Activated T-helper 1 cell treated with anti-CD3 and anti-CD28 coated beads, Interleukin-2, amount 50 U/mL, for 16 hours (primary cell): ENCODE measurements at regions not wholly inside any gene's neighbourhood (a gene's known extent, or its start where the extent isn't known, plus 50 kb on each side); places are given as distances from the start of the nearest gene placed in this dataset.
"Not testable (repeated sequence)": the region's sequence is repeated elsewhere in the genome, so short reads cannot be mapped to it uniquely, and the experiment has no call there.

Source experiments
- DNase-seq, 2 donors: peaks; one replicate each; pipeline ENCODE4 v3.0.0-alpha.2; 2020; ENCODE audit warnings: low read depth in 1 of 2, low spot score in 1 of 2

GRCh38 chr12:131620946-131621681, 89.8 kb upstream of the SFSWAP start:
- DNase-seq: no peak

DNA sequence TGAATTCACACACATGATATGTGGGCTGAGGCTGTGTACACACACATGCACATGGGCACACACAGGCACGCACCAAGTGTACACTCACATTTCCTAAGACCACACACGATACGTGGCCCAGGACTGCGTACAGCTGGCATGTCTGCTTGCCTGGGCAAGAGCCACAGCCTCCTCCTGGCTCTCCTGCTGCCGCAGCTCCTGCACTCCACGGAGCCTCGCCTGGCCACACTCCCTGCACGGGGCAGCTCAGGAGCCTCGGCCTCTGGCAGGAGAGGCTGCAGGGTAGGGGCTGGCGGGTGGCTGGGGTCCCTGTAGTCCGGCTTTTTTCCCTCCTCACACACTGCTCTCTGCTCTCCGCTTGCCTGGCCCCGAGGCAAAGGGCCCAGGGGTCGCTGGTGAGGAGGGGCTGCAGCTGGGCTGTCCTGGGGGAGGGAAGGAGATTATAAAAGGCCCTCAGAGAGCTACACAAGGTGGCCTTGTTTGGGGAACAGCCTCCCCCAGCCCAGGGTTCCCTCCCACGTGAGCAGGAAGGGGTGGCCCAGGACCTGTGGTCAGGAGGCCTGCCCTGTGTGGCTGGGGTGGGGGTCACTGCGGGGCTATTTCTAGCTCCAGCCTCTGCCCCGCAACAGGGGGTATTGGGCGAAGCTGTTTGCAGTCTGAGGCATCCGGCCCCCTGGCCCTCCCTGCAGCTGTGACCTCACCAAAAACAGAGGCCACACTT, 89.0 kb upstream of the SFSWAP start:
- DNase-seq: no peak

- no peak for DNase-seq
Observed at GRCh38 chr12:131622422-131622955, 88.4 kb upstream of the SFSWAP start.

GRCh38 chr12:131623404-131624368, 87.2 kb upstream of the SFSWAP start:
- not testable (repeated sequence) for DNase-seq

GRCh38 chr12:131624369-131624739, 86.5 kb upstream of the SFSWAP start:
- not testable (repeated sequence) for DNase-seq

DNA sequence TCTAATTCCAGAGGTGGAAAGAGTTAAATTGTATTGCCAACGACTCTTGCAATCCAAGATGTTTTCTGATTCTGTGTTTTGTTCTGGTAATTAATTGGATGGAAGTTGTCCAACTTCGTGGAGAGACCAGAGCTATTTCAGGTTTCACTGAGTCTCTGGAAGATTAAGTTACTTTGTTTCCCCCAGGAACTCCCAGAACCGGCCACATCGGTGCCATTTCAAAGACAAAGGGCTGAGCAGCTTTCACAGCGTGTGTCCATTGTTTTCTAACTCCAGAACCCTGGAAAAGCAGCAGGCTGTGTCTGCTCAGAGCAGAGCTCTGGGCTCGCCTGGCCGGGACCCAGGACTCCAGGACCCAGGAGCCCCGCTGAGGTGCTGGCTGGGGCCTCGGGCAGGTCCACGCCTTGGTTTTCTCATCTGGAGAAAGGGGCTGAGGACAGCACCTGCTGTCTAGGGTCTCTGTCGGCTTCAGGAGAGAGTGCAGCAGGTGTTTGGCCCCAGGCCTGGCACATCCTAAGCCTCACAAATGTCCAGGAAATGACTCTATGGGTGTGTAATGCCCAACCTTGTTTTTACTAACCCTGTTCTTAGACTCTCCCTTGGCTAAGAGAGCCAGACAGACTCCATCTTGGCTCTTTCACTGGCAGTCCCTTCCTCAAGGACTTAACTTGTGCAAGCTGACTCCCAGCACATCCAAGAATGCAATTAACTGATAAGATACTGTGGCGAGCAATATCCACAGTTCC, 86.0 kb upstream of the SFSWAP start:
- not testable (repeated sequence) for DNase-seq

DNA sequence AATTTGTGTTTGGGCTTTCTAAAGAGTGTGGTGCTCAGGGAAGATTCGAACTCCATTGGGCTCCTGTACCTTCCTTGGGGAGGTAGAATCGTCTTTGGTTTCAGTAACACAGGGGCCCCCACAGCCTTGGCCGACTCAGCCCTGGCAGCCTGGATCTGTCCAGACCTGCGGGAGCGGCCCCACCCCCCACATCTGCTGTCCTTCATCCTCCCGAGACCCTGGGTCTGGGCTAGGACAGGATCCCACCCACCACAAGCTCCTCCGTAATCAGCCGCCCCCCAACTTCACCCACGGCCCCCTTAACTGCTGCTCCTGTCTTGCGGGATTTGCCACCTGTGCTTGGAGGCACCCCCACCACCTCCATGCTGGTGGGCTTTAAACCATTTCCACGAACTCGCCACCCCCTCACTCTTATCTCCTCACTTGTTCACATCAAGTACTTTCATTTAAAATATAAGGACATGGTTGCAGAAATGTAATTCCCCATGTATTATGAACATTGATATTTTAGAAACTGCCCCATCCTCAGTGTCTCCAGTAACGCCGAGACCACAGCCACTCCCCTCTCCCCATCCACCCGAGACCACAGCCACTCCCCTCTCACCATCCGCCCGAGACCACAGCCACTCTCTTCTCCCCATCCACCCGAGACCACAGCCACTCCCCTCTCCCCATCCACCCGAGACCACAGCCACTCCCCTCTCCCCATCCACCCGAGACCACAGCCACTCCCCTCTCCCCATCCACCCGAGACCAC, 84.7 kb upstream of the SFSWAP start:
- not testable (repeated sequence) for DNase-seq

DNA sequence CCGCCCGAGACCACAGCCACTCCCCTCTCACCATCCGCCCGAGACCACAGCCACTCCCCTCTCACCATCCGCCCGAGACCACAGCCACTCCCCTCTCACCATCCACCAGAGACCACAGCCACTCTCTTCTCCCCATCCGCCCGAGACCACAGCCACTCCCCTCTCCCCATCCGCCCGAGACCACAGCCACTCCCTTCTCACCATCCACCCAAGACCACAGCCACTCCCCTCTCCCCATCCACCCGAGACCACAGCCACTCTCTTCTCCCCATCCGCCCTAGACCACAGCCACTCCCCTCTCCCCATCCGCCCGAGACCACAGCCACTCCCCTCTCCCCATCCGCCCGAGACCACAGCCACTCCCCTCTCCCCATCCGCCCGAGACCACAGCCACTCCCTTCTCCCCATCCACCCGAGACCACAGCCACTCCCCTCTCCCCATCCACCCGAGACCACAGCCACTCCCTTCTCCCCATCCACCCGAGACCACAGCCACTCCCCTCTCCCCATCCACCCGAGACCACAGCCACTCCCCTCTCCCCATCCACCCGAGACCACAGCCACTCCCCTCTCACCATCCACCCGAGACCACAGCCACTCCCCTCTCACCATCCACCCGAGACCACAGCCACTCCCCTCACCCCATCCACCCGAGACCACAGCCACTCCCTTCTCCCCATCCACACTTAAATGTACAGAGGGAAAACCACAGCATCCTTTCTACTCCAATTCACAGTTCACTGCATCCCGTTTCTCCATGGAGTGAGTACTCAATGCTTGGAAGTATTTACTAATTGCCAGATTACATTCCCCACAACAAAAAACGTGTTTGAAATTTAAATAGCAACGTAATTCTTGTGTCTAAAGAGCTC, 83.5 kb upstream of the SFSWAP start:
- peak in 1 of 2 donors; percentile 20 for DNase-seq

- no peak for DNase-seq
Observed at GRCh38 chr12:131628023-131628740, 82.7 kb upstream of the SFSWAP start.

GRCh38 chr12:131628766-131629448, 82.0 kb upstream of the SFSWAP start:
- no peak for DNase-seq

DNA sequence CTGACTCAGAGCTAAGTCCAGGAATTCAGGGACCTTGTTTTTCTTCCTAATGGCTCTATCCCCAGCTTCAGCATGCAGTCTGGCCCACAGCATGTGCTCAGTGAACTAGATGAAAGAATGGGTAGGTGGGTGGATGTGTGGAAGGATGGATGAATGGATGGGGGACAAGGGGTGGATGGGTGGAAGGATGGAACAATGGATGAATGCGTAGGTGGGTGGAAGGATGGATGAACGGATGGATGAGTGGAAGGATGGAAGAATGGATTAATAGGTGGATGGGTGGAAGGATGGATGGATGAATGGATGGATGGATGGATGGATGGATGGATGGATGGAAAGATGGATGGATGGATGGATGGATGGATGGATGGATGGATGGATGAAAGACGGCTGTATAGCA, 79.7 kb upstream of the SFSWAP start:
- DNase-seq: no peak

DNA sequence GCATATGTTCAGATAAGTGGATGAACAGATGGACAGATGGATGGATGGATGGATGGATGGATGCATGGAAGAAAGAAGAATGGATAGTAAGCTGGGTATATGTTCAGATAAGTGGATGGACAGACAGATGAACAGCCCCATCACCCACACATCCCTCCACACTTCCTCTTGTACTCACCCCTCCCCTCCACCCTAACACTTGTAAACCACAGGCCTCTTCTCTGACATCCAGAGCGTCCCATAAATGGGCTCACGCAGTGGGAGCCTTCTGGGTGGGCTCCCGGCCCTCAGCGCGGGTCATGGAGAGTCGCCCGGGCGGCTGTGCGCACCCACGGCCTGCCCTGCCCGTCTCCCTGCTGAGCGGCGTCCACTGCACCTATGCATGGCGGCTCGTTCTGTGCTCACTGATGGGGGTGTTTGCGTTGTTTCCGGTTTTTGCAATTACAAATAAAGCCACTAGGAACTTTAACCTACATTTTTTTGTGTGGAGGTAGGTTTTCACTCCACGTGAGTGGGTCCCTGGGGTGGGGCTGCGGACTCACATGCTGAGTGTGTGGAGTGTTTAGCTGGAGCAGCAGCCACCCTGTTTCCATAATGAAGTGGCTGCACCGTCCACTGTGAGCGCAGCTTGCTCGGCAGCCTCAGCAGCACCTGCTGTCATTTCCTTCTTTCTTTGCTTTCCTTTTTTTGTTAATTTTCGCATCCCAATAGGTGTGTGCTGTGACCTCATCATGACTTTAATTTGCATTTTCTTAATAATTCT, 78.8 kb upstream of the SFSWAP start:
- DNase-seq: not testable (repeated sequence)

DNA sequence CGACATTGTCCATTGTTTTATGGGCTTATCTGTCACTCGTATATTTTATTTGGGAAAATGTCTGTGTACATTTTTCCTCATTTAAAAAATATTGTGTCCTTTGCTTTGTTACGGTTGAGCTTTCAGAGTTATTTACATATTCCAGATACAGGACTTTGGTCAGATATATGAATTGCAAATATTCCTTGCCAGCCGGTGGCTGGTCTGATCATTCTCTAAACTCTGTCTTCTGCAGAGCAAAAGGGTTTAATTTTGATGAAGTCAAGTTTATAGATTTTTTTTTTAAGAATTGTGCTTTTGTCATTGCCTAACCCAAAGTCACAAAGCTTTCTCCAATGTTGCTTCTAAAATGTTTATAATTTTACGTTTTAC, 78.3 kb upstream of the SFSWAP start:
- not testable (repeated sequence) for DNase-seq

DNA sequence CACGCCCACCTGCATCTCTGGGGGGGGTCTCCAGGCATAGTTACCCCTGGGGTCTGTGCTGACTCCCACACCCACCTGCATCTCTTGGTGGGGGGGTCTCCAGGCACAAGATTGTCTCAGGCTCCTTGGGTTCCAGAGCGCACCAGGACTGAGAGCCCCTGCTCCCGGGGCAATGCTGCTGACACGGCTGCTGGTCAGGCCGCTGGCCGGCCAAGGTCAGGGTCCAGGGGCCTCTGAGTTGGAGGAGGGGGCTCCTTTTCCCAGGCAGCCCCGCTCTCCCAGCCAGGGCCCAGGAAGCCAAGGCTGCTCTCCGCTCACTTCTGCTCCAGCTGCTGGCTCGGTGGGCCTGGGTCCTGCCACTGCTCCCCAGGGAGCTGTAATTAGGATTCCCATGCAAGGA, 77.3 kb upstream of the SFSWAP start:
- not testable (repeated sequence) for DNase-seq

GRCh38 chr12:131634037-131634436, 76.9 kb upstream of the SFSWAP start:
- no peak for DNase-seq

DNA sequence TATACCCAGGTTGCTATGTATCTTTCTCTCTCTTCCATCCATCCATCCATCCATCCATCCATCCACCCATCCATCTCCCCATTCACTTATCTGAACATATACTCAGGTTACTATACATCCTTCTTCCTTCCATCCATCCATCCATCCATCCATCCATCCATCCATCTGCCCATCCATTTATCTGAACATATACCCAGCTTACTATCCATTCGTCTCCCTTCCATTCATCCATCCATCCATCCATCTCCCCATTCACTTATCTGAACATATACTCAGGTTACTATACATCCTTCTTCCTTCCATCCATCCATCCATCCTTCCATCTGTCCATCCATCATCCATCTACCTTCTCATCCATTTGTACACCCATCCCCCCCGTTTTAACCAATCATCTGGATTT, 75.9 kb upstream of the SFSWAP start:
- not testable (repeated sequence) for DNase-seq
